Liver (tissue), 8 donors: ENCODE measurements at regions not wholly inside any gene's neighbourhood (a gene's known extent, or its start where the extent isn't known, plus 50 kb on each side); places are given as distances from the start of the nearest gene placed in this dataset.

Source experiments
- DNase-seq: peaks from one replicate; pipeline ENCODE4 v3.0.0-alpha.2; 2017; ENCODE audit warnings: low spot score
- H3K27ac ChIP-seq, 2 donors: one replicate each; pipeline ENCODE4 v1.7.0; 2013; ENCODE audit warnings: inconsistent platforms in 2 of 2, low read length in 2 of 2, control low read depth in 1 of 2, low read depth in 1 of 2, mild to moderate bottlenecking in 1 of 2
- H3K27me3 ChIP-seq, 4 donors: one replicate each; pipeline versions ENCODE4 v1.6.1 to v1.7.0; 2013; ENCODE audit warnings: low read length in 3 of 4, inconsistent platforms in 1 of 4, mild to moderate bottlenecking in 1 of 4, moderate library complexity in 1 of 4; ENCODE audit not compliant: control insufficient read depth in 4 of 4, insufficient read depth in 4 of 4
- H3K36me3 ChIP-seq, 4 donors: one replicate each; pipeline versions ENCODE4 v1.6.1 to v1.7.0; 2013; ENCODE audit warnings: low read length in 3 of 4, mild to moderate bottlenecking in 3 of 4, low read depth in 1 of 4, moderate library complexity in 1 of 4; ENCODE audit not compliant: control insufficient read depth in 4 of 4, insufficient read depth in 3 of 4
- H3K4me1 ChIP-seq, 4 donors: one replicate each; pipeline versions ENCODE4 v1.6.1 to v1.7.0; 2013; ENCODE audit warnings: low read length in 3 of 4, mild to moderate bottlenecking in 3 of 4, moderate library complexity in 1 of 4; ENCODE audit not compliant: control insufficient read depth in 4 of 4, insufficient read depth in 4 of 4
- H3K4me3 ChIP-seq, 3 donors: one replicate each; pipeline versions ENCODE4 v1.6.1 to v1.7.0; 2013; ENCODE audit warnings: low read length in 3 of 3, control low read depth in 1 of 3, low read depth in 1 of 3, mild to moderate bottlenecking in 1 of 3
- H3K9ac ChIP-seq, 2 donors: one replicate each; pipeline ENCODE4 v1.7.0; 2013; ENCODE audit warnings: low read length in 2 of 2, mild to moderate bottlenecking in 2 of 2, moderate library complexity in 2 of 2, control low read depth in 1 of 2, low read depth in 1 of 2
- H3K9me3 ChIP-seq, 4 donors: one replicate each; pipeline versions ENCODE4 v1.6.1 to v1.7.0; 2013; ENCODE audit warnings: low read length in 3 of 4; ENCODE audit not compliant: control insufficient read depth in 4 of 4
- ATF3 ChIP-seq: IDR thresholded peaks from 2 replicates; pipeline ENCODE4 v1.6.1; 2016; ENCODE audit warnings: antibody characterized with exemption
- CTCF ChIP-seq: fragments of 150-350 bp; IDR thresholded peaks from 2 replicates; pipeline ENCODE4 v1.5.1; 2017; ENCODE audit warnings: improper control_type of control experiment, low read depth, low read length; ENCODE audit not compliant: missing input control
- EGR1 ChIP-seq, 2 donors: IDR thresholded peaks; 2 replicates each; pipeline ENCODE4 v1.6.1; 2016 to 2018; ENCODE audit warnings: antibody characterized with exemption in 2 of 2, low read depth in 2 of 2
- FOXA1 ChIP-seq: IDR thresholded peaks from 2 replicates; pipeline ENCODE4 v1.6.1; 2016; ENCODE audit warnings: antibody characterized with exemption
- FOXA2 ChIP-seq: IDR thresholded peaks from 2 replicates; pipeline ENCODE4 v1.6.1; 2016; ENCODE audit warnings: antibody characterized with exemption
- GABPA ChIP-seq, 2 donors: IDR thresholded peaks in 1 of 2; conservative IDR thresholded peaks in 1 of 2; 2 replicates each; pipeline ENCODE4 v1.6.1; 2016; ENCODE audit warnings: antibody characterized with exemption in 2 of 2, mild to moderate bottlenecking in 1 of 2, moderate library complexity in 1 of 2
- HNF4A ChIP-seq, 2 donors: conservative IDR thresholded peaks; 2 replicates each; pipeline ENCODE4 v1.6.1; 2016; ENCODE audit warnings: antibody characterized with exemption in 2 of 2, mild to moderate bottlenecking in 2 of 2
- HNF4G ChIP-seq: IDR thresholded peaks from 2 replicates; pipeline ENCODE4 v1.6.1; 2016; ENCODE audit warnings: antibody characterized with exemption
- JUND ChIP-seq, 2 donors: IDR thresholded peaks; 2 replicates each; pipeline ENCODE4 v1.6.1; 2016; ENCODE audit warnings: antibody characterized with exemption in 2 of 2
- MAX ChIP-seq: IDR thresholded peaks from 2 replicates; pipeline ENCODE4 v1.6.1; 2016; ENCODE audit warnings: antibody characterized with exemption
- NR2F2 ChIP-seq: IDR thresholded peaks from 2 replicates; pipeline ENCODE4 v1.6.1; 2016; ENCODE audit warnings: antibody characterized with exemption
- RAD21 ChIP-seq, 2 donors: IDR thresholded peaks; 2 replicates each; pipeline ENCODE4 v1.6.1; 2016; ENCODE audit warnings: antibody characterized with exemption in 2 of 2, mild to moderate bottlenecking in 2 of 2
- REST ChIP-seq: IDR thresholded peaks from 2 replicates; pipeline ENCODE4 v1.6.1; 2016; ENCODE audit warnings: antibody characterized with exemption, mild to moderate bottlenecking
- RXRA ChIP-seq, 2 donors: IDR thresholded peaks; 2 replicates each; pipeline ENCODE4 v1.6.1; 2017 to 2018; ENCODE audit warnings: antibody characterized with exemption in 2 of 2, mild to moderate bottlenecking in 1 of 2
- SP1 ChIP-seq: IDR thresholded peaks from 2 replicates; pipeline ENCODE4 v1.6.1; 2018; ENCODE audit warnings: antibody characterized with exemption, mild to moderate bottlenecking
- TAF1 ChIP-seq: conservative IDR thresholded peaks from 2 replicates; pipeline ENCODE4 v1.6.1; 2016; ENCODE audit warnings: antibody characterized with exemption, mild to moderate bottlenecking
- YY1 ChIP-seq: IDR thresholded peaks from 2 replicates; pipeline ENCODE4 v1.6.1; 2016; ENCODE audit warnings: antibody characterized with exemption, mild to moderate bottlenecking
- ZBTB33 ChIP-seq: IDR thresholded peaks from 2 replicates; pipeline ENCODE4 v1.6.1; 2016; ENCODE audit warnings: antibody characterized with exemption
- WGBS: extraction: QIAGEN DNeasy Blood & Tissue Kit; methylation state at CpG from one replicate; pipeline ENCODE4 v1.1.7; 2013; 5-methylcytosine and 5-hydroxymethylcytosine counted together
- donor health status: healthy.
- donor health status: healthy.
- donor health status: healthy.
- donor health status: healthy.
- donor health status: healthy.

GRCh38 chr11:19557720-19558140 lies 154.9 kb upstream of the NAV2 start:
- WGBS = 14% methylated on average over 7 of the region's 7 CpGs
- Histone ChIP-seq H3K27ac (no peak overlapping the region), H3K27me3 (no peaks in the 10 kb centered on the region), H3K9ac (no peak overlapping the region), H3K9me3 (no peaks in the 10 kb centered on the region), H3K4me3 (no peak overlapping the region), H3K4me1 (peaks cover 8 to 36% (median 29%) of the 10 kb centered on the region in 4 donors), H3K36me3 (no peaks in the 10 kb centered on the region)
- DNase-seq = peak; percentile 83
- TF ChIP-seq EGR1 (IDR thresholded peaks at IDR 0.05; ENCODE audit: low read depth in 2 of 2) = no peak
- peak; percentile 80 to 95 for TF ChIP-seq RAD21 (IDR thresholded peaks at IDR 0.05)
- TF ChIP-seq CTCF = peak; percentile 70

GRCh38 chr11:19557185-19557584 lies 155.5 kb upstream of the NAV2 start:
- no peak for DNase-seq
- H3K36me3 ChIP-seq = no peaks in the 10 kb centered on the region
- peaks cover 8 to 36% (median 29%) of the 10 kb centered on the region in 4 donors for H3K4me1 ChIP-seq
- no peak overlapping the region for H3K4me3 ChIP-seq
- no peak overlapping the region for H3K9ac ChIP-seq
- 21% methylated on average over 6 of the region's 6 CpGs for WGBS
- no peak overlapping the region for H3K27ac ChIP-seq
- H3K9me3 ChIP-seq = no peaks in the 10 kb centered on the region
- no peaks in the 10 kb centered on the region for H3K27me3 ChIP-seq
- TF ChIP-seq FOXA1 (peak; percentile 69), EGR1 (IDR thresholded peaks at IDR 0.05; ENCODE audit: low read depth in 2 of 2) (peak in 1 of 2 donors; percentile 48), REST (peak; percentile 48), NR2F2 (no peak), ATF3 (no peak), YY1 (no peak), RXRA (IDR thresholded peaks at IDR 0.05) (peak in 1 of 2 donors; percentile 89), HNF4G (no peak), ZBTB33 (peak; percentile 53), RAD21 (IDR thresholded peaks at IDR 0.05) (no peak), HNF4A (conservative IDR thresholded peaks at IDR 0.05) (peak in 1 of 2 donors; percentile 81), JUND (IDR thresholded peaks at IDR 0.05) (peak in 1 of 2 donors; percentile 64), MAX (peak; percentile 82), CTCF (no peak), TAF1 (no peak), GABPA (IDR thresholded peaks at IDR 0.05 in 1 of 2, conservative IDR thresholded peaks at IDR 0.05 in 1 of 2) (no peak), FOXA2 (peak; percentile 42), SP1 (no peak)
